Dermis microvascular lymphatic vessel endothelial cell (primary cell): ENCODE measurements at regions not wholly inside any gene's neighbourhood (a gene's known extent, or its start where the extent isn't known, plus 50 kb on each side); places are given as distances from the start of the nearest gene placed in this dataset.
"Not testable (repeated sequence)": the region's sequence is repeated elsewhere in the genome, so short reads cannot be mapped to it uniquely, and the experiment has no call there.

ENCODE experiments used
- DNase-seq, 2 donors: peaks; one replicate each; pipeline versions ENCODE4 v3.0.0 to v3.0.0-alpha.2; 2010; ENCODE audit warnings: low read depth in 2 of 2

DNA sequence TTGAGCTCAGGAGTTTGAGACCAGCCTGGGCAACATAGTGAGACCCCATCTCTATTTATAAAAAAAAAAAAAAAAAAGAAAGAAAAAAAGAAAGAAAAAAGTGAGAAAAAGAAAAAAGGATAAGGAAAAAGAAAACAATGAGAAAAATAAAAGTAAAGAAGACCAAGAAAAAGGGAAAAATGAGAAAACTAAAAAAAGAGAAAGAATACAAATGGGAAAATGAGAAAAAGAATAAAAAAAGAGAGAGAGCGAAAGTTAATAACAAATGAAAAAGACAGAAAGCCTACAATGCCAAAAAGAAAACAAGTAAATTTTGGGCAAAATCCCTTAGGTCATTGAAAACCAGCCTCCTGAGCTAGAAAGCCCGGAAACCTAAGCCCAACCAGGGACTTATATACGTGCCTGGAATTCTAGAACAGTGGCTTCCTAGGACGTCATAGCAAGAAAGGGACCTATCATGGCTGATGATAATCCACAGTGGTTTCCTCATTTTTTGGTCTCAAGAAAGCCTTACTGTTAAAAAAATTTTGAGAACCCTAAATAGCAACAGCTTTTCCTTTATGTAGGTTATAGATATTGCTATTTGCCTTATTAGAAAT lies 131.7 kb upstream of the CLINT1 start:
- DNase-seq: no peak

- DNase-seq: no peak
These were observed 130.4 kb upstream of the CLINT1 start for GRCh38 chr5:157989296-157989695.

DNA sequence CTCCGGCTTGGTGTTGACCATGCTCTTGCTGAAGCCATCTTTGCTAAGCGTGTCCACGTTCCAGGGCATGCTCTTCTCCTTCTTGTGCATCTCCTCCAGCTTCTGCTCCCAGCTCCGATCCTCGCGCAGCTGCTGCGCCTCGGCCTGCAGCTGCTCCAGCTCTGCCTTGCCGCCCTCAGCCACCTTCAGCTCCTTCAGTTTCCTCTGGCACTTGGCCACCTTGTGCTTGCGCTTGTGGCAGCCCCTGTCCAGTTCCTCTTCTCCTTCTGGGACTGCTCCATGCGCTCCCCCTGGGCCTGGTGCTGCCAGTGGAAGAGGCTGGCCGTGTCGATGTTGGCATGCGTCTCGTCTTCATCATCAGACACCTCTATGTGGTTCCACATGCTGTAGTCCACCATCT lies 128.3 kb upstream of the CLINT1 start:
- no peak for DNase-seq

DNA sequence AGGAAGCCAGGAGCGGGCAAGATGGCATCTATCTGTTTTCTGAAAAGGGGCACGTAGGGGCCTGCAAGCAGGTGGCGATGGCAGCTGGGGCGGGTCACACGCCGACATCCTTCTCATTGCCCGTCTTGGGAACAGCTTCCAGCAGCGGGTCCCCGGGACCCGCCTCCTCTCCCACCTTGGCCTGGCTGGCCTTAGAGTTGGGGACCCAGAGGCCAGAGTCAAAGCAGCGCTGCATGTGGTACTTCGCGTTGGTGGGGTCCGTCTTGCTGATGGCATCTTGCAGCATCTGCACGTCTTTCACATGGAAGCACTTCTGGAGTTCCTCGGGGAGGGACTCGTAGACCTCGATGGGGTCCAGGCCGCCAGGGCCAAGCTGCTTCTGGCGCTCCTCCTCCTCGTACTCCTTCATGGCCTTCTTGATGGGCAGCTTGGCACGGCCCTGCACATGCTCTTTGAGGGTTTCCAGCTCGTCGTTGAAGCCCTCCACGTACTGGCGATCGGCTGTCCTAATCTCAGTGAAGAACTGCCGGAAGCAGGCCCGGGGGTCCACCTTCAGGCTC lies 127.6 kb upstream of the CLINT1 start:
- no peak for DNase-seq

DNA sequence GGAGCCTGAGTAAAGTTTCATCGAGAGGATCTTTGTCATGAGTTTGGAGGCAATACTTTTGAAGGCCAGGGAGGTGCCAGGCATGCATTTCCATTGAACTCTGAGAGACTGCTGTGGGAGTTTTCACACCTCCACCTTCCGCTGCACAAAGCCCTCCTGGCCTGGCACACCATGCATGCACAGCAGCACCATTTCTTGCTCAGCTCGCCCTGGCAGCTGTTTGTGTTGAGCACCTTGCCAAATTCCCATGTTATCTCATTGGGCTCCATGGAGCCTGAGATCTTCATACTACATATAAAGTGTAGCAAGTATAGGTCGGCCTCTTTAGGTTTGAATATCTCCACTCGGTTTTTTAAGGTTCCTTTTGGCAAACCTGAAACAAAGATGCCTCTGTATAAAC lies 125.7 kb upstream of the CLINT1 start:
- DNase-seq: no peak

- DNase-seq: no peak
These were observed 125.1 kb upstream of the CLINT1 start for GRCh38 chr5:157983906-157984551.

GRCh38 chr5:157978061-157978460 lies 119.1 kb upstream of the CLINT1 start:
- DNase-seq: no peak

DNA sequence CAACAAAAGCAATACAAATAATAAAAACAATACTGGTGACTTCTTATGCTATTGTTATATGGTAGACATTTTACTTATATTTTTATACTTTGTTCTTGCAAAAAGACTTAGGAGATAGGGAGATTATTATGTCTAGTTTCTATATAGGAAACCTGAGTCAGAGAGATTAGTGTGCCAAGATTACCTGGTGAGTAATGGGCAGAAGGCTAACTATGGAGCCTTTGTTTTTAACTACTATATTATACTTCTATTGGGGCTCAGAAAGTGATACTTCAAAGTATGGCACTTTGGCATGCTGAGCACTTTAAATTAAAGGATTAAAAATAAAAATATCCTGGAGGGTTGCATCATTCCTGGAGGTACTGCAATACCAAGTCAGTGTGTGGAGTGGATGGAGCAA lies 117.5 kb upstream of the CLINT1 start:
- DNase-seq: no peak

DNA sequence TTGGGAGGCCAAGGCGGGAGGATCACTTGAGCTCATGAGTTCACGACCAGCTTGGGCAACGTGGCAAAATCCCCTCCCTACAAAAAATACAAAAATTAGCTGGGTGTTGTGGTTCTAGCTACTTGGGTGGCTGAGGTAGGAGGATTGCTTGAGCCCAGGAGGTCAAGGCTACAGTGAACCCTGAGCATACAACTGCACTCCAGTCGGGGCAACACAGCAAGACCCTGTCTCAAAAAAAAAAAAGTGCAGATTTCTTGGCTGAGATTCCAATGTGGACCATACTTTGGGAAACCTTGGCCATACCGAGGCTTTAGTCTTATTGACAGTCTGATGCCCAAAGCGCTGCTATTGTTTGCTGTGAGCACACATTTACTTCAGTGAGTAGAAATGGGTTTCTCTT lies 113.6 kb upstream of the CLINT1 start:
- no peak for DNase-seq

- DNase-seq: no peak
These were observed 112.7 kb upstream of the CLINT1 start for GRCh38 chr5:157971571-157972216.

- not testable (repeated sequence) for DNase-seq
These were observed 109.6 kb upstream of the CLINT1 start for GRCh38 chr5:157968570-157968969.

DNA sequence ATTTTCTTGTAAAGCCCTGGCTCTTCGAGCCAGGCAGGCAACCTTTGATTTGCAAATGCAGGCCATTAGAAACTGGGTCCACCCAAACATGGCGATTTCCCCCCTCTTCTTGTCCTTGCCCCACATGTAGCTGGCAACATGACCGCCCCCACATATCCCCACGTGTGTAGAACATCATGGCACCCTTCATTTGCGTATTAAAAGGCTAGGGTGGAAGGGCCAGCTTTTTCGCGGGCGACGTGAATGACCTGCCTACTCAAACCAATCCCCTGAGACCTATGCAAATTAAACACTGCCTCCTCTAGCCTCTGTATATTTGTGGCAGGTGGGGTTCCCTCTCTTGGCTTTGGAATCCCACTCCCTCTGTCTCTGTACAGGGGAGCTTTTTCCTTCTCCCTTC lies 107.0 kb upstream of the CLINT1 start:
- DNase-seq: no peak

DNA sequence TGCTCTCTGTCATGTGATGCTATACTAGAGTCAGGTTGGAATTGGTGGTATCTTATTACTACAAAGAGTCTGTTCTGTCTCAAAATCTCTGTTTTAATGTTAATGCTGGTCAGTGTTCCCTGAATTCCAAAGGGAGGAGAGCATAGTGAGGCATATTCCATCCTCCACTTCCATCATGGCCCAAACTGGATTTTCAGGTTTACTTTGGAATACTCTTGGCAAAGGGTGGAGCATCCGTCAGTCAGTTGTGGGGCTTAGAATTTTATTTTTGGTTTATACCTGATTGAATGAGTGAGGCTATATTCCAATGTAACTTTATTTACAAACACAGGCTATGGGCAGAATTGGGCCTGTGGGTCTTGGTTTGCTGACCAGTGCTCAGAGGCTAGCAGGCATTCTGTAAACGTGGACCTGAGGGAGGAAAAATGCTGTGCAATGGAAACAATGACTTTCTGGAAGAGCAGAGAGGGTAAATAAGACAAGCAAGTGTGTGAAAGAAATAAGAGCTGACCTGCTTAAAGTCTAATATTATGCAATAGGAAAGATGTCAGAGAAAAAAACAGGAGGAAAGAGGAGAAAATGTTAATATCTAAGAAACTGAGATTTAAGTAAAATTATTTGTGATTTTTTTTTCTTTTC lies 106.2 kb upstream of the CLINT1 start:
- DNase-seq: no peak

DNA sequence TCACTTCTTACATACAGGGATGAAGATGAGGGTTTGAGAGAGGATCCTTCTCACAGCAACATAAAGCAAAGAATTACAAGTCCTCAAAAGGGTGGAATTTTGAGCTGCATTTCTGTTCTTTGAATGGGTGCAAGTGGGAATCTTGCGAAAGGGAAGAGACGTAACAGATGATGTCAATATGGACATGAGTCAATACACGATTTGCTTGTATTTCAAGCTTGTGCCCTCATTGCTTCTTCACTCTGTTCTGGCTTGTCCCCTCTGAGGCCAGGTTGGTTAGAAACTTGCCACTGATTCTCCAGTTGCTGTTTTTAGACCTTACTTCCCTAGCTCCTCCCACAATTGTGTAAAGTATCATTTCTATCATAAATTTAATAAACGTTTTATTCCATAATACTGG lies 104.8 kb upstream of the CLINT1 start:
- DNase-seq: no peak

GRCh38 chr5:157963244-157963643 lies 104.3 kb upstream of the CLINT1 start:
- DNase-seq: no peak

DNA sequence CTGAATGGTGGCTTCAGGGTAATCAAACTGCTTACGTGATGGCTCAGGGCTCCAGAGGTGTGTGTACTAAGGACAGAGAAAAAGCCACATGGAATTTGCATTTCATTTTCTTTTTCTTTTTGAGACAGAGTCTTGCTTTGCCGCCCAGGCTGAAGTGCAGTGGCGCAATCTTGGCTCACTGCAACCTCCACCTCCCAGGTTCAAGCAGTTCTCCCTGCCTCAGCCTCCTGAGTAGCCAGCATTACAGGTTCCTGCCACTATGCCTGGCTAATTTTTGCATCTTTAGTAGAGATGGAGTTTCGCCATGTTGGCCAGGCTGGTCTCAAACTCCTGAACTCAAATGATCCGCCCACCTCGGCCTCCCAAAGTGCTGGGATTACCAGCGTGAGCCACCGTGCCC lies 103.7 kb upstream of the CLINT1 start:
- DNase-seq: not testable (repeated sequence)

DNA sequence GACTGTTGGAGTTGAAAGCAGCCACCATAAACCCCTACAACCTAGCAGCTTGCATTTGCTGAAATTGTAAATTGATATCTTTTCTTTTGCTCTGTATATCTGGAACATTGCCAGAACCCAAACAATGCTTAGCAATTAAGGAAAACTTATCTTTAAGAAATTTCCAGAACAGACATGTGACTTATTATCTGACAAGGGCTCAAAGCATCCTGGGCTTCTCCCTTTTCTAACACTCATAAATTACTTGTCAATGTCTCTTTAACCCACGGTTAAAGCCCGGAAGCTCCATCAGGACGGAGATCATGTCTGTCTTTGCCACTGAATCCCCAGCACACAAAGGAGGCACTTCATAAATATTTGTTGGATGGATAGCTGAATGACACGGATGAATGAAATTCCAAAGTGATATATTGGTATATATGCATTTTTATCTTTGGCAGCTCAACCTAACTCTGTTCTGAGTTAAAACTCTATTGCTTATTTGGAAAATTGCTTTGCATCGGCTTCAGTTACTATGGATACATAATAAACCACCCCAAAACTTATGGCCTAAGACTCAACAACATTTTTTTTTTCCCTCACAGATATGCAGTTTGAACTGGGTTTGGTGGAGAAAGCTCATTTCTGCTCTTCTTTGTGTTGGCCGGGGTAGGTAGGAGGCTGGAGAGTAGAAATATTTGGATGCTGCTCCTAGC lies 103.1 kb upstream of the CLINT1 start:
- DNase-seq: no peak

DNA sequence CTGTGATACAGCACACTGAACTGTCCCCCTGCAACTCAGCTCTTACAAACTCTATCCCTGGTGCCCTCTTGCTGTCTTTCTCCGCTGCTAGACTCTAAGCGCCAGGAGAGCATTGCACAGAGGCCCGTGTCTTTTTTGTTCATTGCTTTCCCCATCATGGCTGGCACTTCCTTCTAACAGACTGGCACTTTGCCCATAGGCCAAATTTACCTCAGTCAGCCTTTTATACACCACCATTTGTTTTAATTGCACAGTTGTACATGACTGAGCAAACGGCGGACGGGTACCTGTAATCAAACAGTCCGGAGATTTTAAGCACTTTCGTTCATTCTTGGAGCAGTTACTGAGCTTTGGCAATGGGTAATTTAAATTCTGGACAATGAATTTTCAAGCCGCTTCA lies 102.2 kb upstream of the CLINT1 start:
- DNase-seq: no peak

DNA sequence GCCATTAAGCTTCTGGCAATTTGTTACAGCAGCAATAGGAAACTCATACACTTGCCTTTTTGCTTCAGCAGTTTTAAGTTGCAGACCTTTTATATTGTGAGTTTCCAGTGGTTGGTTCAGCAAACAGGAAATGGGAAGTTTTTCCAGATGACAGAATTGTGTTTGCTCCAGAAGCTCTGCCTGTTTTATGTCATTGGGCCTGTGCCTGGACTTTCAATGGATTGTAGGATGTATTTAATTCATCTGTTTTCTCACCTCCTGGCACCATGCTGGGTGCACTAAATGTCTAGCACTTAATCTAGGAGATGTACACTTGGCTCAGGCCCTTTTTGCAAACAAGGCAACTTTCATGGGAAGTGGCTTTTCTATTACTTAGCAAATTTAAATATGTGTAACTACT lies 100.4 kb upstream of the CLINT1 start:
- DNase-seq: peak in 1 of 2 donors; percentile 20

DNA sequence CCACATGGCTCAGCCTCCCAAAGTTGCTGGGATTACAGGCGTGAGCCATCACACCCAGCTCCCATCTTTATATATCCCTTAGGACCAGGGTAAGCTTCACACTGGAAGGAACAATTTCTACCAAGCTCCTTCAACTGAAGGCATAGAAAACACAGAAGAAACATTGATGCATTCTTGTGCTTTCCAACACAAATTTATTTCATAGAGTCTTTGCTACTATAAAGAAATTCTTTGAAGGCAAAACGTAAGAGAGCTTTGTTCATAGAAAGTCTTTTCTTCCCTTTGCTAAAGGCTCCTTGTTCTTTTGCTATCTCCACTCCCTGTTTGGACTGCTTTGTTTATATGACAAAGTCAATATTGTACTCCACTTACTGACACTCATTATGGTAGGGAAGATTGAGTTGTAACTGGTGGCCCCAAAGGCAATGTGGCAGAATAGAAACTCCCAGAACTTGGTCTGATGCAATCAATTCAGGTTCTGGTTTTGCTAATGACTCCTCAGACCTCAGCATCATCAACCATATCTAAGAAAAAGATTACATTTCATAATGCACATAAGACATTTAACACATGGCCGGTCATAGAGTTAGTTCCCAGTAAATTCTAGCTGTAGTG lies 97.4 kb upstream of the CLINT1 start:
- DNase-seq: no peak

DNA sequence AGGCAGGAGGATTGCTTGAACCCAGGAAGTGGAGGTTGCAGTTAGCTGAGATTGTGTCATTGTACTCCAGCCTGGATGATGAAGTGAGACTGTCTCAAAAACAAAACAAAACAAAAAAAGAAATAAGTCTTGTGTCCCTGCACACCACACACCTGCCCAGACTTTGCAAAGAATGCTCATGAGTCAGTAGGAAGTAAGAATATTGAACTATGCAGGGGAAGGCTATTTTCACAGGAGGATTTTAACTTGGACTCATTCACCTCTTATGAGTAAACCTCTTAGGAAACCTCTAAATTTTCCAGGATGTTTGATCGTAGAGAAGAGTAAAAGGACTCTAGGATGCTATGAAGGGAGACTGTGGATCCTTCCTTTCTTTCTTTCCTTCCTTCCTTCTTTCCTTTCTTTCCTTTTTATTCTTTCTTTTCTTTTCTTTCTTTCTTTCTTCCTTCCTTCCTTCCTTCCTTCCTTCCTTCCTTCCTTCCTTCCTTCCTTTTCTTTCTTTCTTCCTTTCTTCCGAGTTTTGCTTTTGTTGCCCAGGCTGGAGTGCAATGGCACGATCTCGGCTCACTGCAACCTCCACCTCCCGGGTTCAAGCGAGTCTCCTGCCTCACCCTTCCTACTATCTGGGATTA lies 96.7 kb upstream of the CLINT1 start:
- no peak for DNase-seq
